Smooth muscle cell (in vitro differentiated cells): ENCODE measurements at regions not wholly inside any gene's neighbourhood (a gene's known extent, or its start where the extent isn't known, plus 50 kb on each side); places are given as distances from the start of the nearest gene placed in this dataset.

Experiments used
- DNase-seq: peaks from one replicate; lab custom pipeline; 2025; ENCODE audit not compliant: unreplicated experiment; lab: John Stamatoyannopoulos, UW
- H2AFZ ChIP-seq: fragments of 200-600 bp; sonication (generic); 2 replicates; pipeline ENCODE4 v1.6.0; 2016; ENCODE audit warnings: antibody characterized with exemption, low read depth, mild to moderate bottlenecking
- H3F3A ChIP-seq: fragments of 200-600 bp; sonication (generic); 2 replicates; pipeline ENCODE4 v1.6.0; 2017; ENCODE audit warnings: antibody characterized with exemption, low read depth
- H3K27ac ChIP-seq: fragments of 200-600 bp; sonication (generic); 2 replicates; pipeline ENCODE4 v1.5.1; 2016; ENCODE audit warnings: low read depth, mild to moderate bottlenecking
- H3K27me3 ChIP-seq: fragments of 200-600 bp; sonication (generic); 2 replicates; pipeline ENCODE4 v1.6.1; 2016; ENCODE audit warnings: low read depth, mild to moderate bottlenecking
- H3K36me3 ChIP-seq: fragments of 200-600 bp; sonication (generic); 2 replicates; pipeline ENCODE4 v1.5.1; 2016; ENCODE audit warnings: low read depth
- H3K4me1 ChIP-seq: fragments of 200-600 bp; sonication (generic); 2 replicates; pipeline ENCODE4 v1.5.1; 2016; ENCODE audit warnings: low read depth
- H3K4me2 ChIP-seq: fragments of 200-600 bp; sonication (generic); 2 replicates; pipeline ENCODE4 v1.6.0; 2016; ENCODE audit warnings: mild to moderate bottlenecking
- H3K4me3 ChIP-seq: fragments of 200-600 bp; sonication (generic); 2 replicates; pipeline ENCODE4 v1.5.1; 2016; ENCODE audit warnings: mild to moderate bottlenecking
- H3K79me2 ChIP-seq: fragments of 200-600 bp; sonication (generic); 2 replicates; pipeline ENCODE4 v1.6.0; 2016; ENCODE audit warnings: low read depth, mild to moderate bottlenecking
- H3K9ac ChIP-seq: fragments of 200-600 bp; sonication (generic); 2 replicates; pipeline ENCODE4 v1.6.0; 2016; ENCODE audit warnings: low read depth
- H3K9me3 ChIP-seq: fragments of 200-600 bp; sonication (generic); replicated peaks from 2 replicates; pipeline ENCODE4 v1.5.1; 2016; ENCODE audit warnings: low read depth
- H4K20me1 ChIP-seq: fragments of 200-600 bp; sonication (generic); 2 replicates; pipeline ENCODE4 v1.6.0; 2016; ENCODE audit warnings: low read depth
- WGBS: methylation state at CpG from one replicate; pipeline ENCODE4 v1.1.7; 2016; ENCODE audit warnings: low lambda C conversion rate; 5-methylcytosine and 5-hydroxymethylcytosine counted together
- TF ChIP-seq, protein P1 (sequence below): fragments of 200-600 bp; sonication (generic); IDR thresholded peaks from 2 replicates; pipeline ENCODE4 v1.5.1; 2017; ENCODE audit warnings: borderline replicate concordance, mild to moderate bottlenecking, antibody characterized with exemption; ENCODE audit not compliant: insufficient read depth, poor library complexity, severe bottlenecking

DNA sequence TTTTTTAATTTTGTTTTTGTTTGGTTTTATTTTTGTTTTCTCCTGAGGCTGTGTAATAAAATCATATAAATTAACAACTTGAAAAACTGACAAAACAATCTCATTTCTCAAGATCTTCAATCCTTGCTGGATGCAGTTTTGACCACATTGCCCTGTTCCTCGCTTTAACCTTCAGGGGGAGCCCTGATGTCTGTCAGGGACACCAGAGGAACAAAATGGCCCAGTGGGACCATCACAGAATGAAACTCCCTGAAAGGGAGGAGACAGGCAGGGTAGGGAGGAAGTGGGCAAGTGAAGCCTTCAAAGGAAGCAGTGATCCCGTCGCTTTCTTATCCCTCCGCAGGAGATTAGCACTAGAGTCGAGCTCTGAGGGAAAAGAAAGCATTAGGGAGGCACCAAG, 274.9 kb upstream of the LDB2 start:
- H3K4me1 ChIP-seq = peaks cover 25% of the 10 kb centered on the region
- WGBS = 34% methylated on average over 5 of the region's 5 CpGs
- H3K27me3 ChIP-seq = no peaks in the 10 kb centered on the region
- peak overlapping the region; percentile 66 for H3K27ac ChIP-seq
- H3K79me2 ChIP-seq = no peaks in the 10 kb centered on the region
- no peak overlapping the region for H3K4me3 ChIP-seq
- peak overlapping the region; percentile 64 for H2AFZ ChIP-seq
- H3F3A ChIP-seq = no peaks in the 10 kb centered on the region
- H3K9ac ChIP-seq = no peak overlapping the region
- H3K36me3 ChIP-seq = no peaks in the 10 kb centered on the region
- no peak overlapping the region for H3K4me2 ChIP-seq
- TF ChIP-seq, protein P1, sequence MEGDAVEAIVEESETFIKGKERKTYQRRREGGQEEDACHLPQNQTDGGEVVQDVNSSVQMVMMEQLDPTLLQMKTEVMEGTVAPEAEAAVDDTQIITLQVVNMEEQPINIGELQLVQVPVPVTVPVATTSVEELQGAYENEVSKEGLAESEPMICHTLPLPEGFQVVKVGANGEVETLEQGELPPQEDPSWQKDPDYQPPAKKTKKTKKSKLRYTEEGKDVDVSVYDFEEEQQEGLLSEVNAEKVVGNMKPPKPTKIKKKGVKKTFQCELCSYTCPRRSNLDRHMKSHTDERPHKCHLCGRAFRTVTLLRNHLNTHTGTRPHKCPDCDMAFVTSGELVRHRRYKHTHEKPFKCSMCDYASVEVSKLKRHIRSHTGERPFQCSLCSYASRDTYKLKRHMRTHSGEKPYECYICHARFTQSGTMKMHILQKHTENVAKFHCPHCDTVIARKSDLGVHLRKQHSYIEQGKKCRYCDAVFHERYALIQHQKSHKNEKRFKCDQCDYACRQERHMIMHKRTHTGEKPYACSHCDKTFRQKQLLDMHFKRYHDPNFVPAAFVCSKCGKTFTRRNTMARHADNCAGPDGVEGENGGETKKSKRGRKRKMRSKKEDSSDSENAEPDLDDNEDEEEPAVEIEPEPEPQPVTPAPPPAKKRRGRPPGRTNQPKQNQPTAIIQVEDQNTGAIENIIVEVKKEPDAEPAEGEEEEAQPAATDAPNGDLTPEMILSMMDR = peak; percentile 19
- DNase-seq = no peak
- H4K20me1 ChIP-seq = no peaks in the 10 kb centered on the region
- no peaks in the 10 kb centered on the region for H3K9me3 ChIP-seq

DNA sequence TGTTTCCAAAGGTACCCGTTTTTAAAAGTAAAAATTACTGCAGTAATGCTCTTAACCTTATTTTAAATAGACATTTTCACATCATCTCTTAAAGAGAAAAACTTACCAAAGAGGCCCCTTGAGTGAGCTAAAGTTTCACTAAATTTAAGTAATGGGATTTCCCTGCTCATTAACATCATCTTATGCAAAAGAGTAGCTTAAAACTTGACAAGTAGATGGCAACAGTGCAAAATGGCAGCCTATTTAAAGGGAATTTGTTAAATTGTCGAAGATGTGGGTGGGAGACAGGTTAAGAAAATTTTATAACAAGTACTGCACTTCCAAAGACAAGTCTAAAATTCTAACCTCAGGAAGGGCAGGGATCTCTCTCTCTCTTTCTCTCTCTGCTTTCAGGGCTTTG, 271.7 kb upstream of the LDB2 start:
- Histone ChIP-seq H3K9me3 (no peaks in the 10 kb centered on the region), H2AFZ (peak overlapping the region; percentile 79), H3K27ac (no peak overlapping the region), H4K20me1 (no peaks in the 10 kb centered on the region), H3K4me2 (no peak overlapping the region), H3K79me2 (no peaks in the 10 kb centered on the region), H3K27me3 (no peaks in the 10 kb centered on the region), H3F3A (no peaks in the 10 kb centered on the region), H3K4me3 (no peak overlapping the region), H3K9ac (no peak overlapping the region), H3K36me3 (no peaks in the 10 kb centered on the region), H3K4me1 (peaks cover 29% of the 10 kb centered on the region)
- TF ChIP-seq, protein P1 = no peak
- 80% methylated on average over 2 of the region's 2 CpGs for WGBS
- DNase-seq = no peak

DNA sequence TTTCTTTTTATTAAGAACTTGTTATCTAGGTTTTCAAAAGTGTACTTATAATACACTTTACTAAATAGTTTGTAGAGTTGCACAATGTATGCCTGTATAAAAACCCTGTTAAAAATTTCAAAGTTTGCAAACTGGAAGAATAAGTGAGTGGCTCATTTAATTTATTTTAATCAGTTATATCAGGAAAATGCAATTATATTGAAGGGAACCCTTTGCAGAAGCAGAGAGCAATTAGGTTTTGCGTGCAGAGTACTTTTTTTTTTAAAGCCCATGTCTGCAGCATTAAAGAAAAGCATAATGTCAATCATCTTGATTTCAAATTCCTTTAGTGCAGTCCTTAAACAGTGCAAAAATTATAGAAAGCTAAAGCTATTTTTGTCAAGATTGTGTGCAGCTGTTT, 271.3 kb upstream of the LDB2 start:
- H3K27me3 ChIP-seq = no peaks in the 10 kb centered on the region
- no peaks in the 10 kb centered on the region for H4K20me1 ChIP-seq
- H3K4me1 ChIP-seq = peaks cover 29% of the 10 kb centered on the region

DNA sequence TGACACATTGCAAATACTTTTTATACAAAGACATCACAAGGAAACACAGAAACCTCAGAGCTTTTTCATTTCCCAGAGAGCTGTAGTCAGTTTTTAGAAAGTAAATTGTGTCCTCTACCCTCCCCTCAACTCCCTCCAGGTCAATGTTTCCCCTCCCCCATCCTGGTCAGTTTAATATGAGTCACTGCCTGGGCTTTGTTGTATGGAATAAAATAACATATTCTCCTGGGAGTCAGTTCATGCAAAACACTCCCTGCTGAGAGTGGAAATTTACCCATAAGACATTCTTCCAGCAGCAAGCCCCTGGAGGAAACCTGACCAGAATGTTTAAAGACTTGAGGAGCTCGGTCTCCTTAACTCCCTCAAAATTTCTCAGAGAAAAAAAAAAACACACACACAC, 270.1 kb upstream of the LDB2 start:
- DNase-seq = no peak

More for the DNA sequence above, 271.3 kb upstream of the LDB2 start:
- no peak for DNase-seq
- no peak overlapping the region for H3K4me3 ChIP-seq
- H3K36me3 ChIP-seq = no peaks in the 10 kb centered on the region
- peak overlapping the region; percentile 51 for H3K4me2 ChIP-seq
- H3K9me3 ChIP-seq = no peaks in the 10 kb centered on the region
- WGBS = 84% methylated on average over 1 of the region's 1 CpG
- no peak overlapping the region for H3K9ac ChIP-seq
- TF ChIP-seq, protein P1 = no peak
- H3K79me2 ChIP-seq = no peaks in the 10 kb centered on the region
- no peaks in the 10 kb centered on the region for H3F3A ChIP-seq
- peak overlapping the region; percentile 63 for H3K27ac ChIP-seq
- peak overlapping the region; percentile 79 for H2AFZ ChIP-seq

More for the DNA sequence above, 270.1 kb upstream of the LDB2 start:
- TF ChIP-seq, protein P1 = no peak
- Histone ChIP-seq H3K4me2 (peak overlapping the region; percentile 75), H2AFZ (peak overlapping the region; percentile 79), H3K27ac (peak overlapping the region; percentile 63), H3K9ac (no peak overlapping the region), H3K4me1 (peaks cover 27% of the 10 kb centered on the region), H3K27me3 (no peaks in the 10 kb centered on the region), H4K20me1 (no peaks in the 10 kb centered on the region), H3F3A (no peaks in the 10 kb centered on the region), H3K9me3 (no peaks in the 10 kb centered on the region), H3K36me3 (no peaks in the 10 kb centered on the region), H3K79me2 (no peaks in the 10 kb centered on the region), H3K4me3 (no peak overlapping the region)
- WGBS = 35% methylated on average over 1 of the region's 1 CpG
